ENCODE measurements at regions not wholly inside any gene's neighbourhood (a gene's known extent, or its start where the extent isn't known, plus 50 kb on each side); places are given as distances from the start of the nearest gene placed in this dataset.

GRCh38 chr11:122359081-122359571 is 243.1 kb upstream of the BLID start:
- TF ChIP-seq CTCF (conservative IDR thresholded peaks at IDR 0.05; ENCODE audit: low read length) (no peak), EZH2phosphoT487 (IDR thresholded peaks at IDR 0.05; ENCODE audit: borderline replicate concordance) (no peak)
- Histone ChIP-seq H3K4me1 (ENCODE audit: insufficient read depth, low read length, poor library complexity, severe bottlenecking) (no peaks in the 10 kb centered on the region), H3K9me2 (replicated peaks; ENCODE audit: low read depth, low read length) (no peaks in the 10 kb centered on the region)

GRCh38 chr11:122358292-122358691 is 242.3 kb upstream of the BLID start:
- Histone ChIP-seq H3K9me3 (ENCODE audit: insufficient read depth, low read depth, low read length) (no peaks in the 10 kb centered on the region; the same call in 1 of the 2 replicates), H3F3A (ENCODE audit: low read depth) (no peaks in the 10 kb centered on the region), H3K4me2 (ENCODE audit: low read depth, low read length, poor library complexity, severe bottlenecking) (no peak overlapping the region), H3K9me2 (replicated peaks; ENCODE audit: low read depth, low read length) (no peaks in the 10 kb centered on the region), H2AFZ (ENCODE audit: low read length) (no peak overlapping the region), H3K27me3 (ENCODE audit: insufficient read depth, low read length, poor library complexity, severe bottlenecking) (no peaks in the 10 kb centered on the region), H3K4me1 (ENCODE audit: insufficient read depth, low read length, poor library complexity, severe bottlenecking) (no peaks in the 10 kb centered on the region), H3K79me2 (ENCODE audit: insufficient read depth, low read length) (no peaks in the 10 kb centered on the region), H3K9ac (ENCODE audit: low read depth, low read length, poor library complexity, severe bottlenecking) (no peak overlapping the region), H3K36me3 (ENCODE audit: insufficient read depth, low read length) (no peaks in the 10 kb centered on the region), H4K20me1 (ENCODE audit: insufficient read depth, low read length, poor library complexity, severe bottlenecking) (no peaks in the 10 kb centered on the region), H3K4me3 (ENCODE audit: low read length, poor library complexity, severe bottlenecking) (no peak overlapping the region)
- TF ChIP-seq EZH2phosphoT487 (IDR thresholded peaks at IDR 0.05; ENCODE audit: borderline replicate concordance) = no peak

More at GRCh38 chr11:122359081-122359571, 243.1 kb upstream of the BLID start:
- Histone ChIP-seq H3K9ac (ENCODE audit: low read depth, low read length, poor library complexity, severe bottlenecking) (no peak overlapping the region), H3K79me2 (ENCODE audit: insufficient read depth, low read length) (no peaks in the 10 kb centered on the region), H3K4me3 (ENCODE audit: low read length, poor library complexity, severe bottlenecking) (no peak overlapping the region), H3K27me3 (ENCODE audit: insufficient read depth, low read length, poor library complexity, severe bottlenecking) (no peaks in the 10 kb centered on the region), H3K9me3 (ENCODE audit: insufficient read depth, low read depth, low read length) (no peaks in the 10 kb centered on the region; the same call in 1 of the 2 replicates), H3K4me2 (ENCODE audit: low read depth, low read length, poor library complexity, severe bottlenecking) (no peak overlapping the region), H3K36me3 (ENCODE audit: insufficient read depth, low read length) (no peaks in the 10 kb centered on the region), H3F3A (ENCODE audit: low read depth) (no peaks in the 10 kb centered on the region), H4K20me1 (ENCODE audit: insufficient read depth, low read length, poor library complexity, severe bottlenecking) (no peaks in the 10 kb centered on the region), H2AFZ (ENCODE audit: low read length) (no peak overlapping the region)

GRCh38 chr11:122355968-122356367 is 240.0 kb upstream of the BLID start:
- no peak overlapping the region for H3K4me2 ChIP-seq (ENCODE audit: low read depth, low read length, poor library complexity, severe bottlenecking)
- no peaks in the 10 kb centered on the region for H4K20me1 ChIP-seq (ENCODE audit: insufficient read depth, low read length, poor library complexity, severe bottlenecking)
- TF ChIP-seq CTCF (conservative IDR thresholded peaks at IDR 0.05; ENCODE audit: low read length) (no peak), EZH2phosphoT487 (IDR thresholded peaks at IDR 0.05; ENCODE audit: borderline replicate concordance) (no peak)
- no peaks in the 10 kb centered on the region for H3K36me3 ChIP-seq (ENCODE audit: insufficient read depth, low read length)
- H2AFZ ChIP-seq (ENCODE audit: low read length) = no peak overlapping the region
- H3K9ac ChIP-seq (ENCODE audit: low read depth, low read length, poor library complexity, severe bottlenecking) = no peak overlapping the region
- no peaks in the 10 kb centered on the region for H3K9me2 ChIP-seq (replicated peaks; ENCODE audit: low read depth, low read length)
- H3K79me2 ChIP-seq (ENCODE audit: insufficient read depth, low read length) = no peaks in the 10 kb centered on the region
- no peak overlapping the region for H3K4me3 ChIP-seq (ENCODE audit: low read length, poor library complexity, severe bottlenecking)
- H3F3A ChIP-seq (ENCODE audit: low read depth) = no peaks in the 10 kb centered on the region
- H3K4me1 ChIP-seq (ENCODE audit: insufficient read depth, low read length, poor library complexity, severe bottlenecking) = no peaks in the 10 kb centered on the region
- no peaks in the 10 kb centered on the region; the same call in 1 of the 2 replicates for H3K9me3 ChIP-seq (ENCODE audit: insufficient read depth, low read depth, low read length)
- H3K27me3 ChIP-seq (ENCODE audit: insufficient read depth, low read length, poor library complexity, severe bottlenecking) = no peaks in the 10 kb centered on the region

Data from Loucy (cell line).